HL-60 (cell line): ENCODE measurements at regions not wholly inside any gene's neighbourhood (a gene's known extent, or its start where the extent isn't known, plus 50 kb on each side); places are given as distances from the start of the nearest gene placed in this dataset.

ENCODE experiments used
- DNase-seq, 2 experiments: peaks; one replicate each; pipeline ENCODE4 v3.0.0-alpha.2; 2010 to 2020; ENCODE audit warnings: low read depth in 1 of 2, low spot score in 1 of 2
- H3K27ac ChIP-seq: fragments of 250-450 bp; sonication (Bioruptor Pico); replicated peaks from 2 replicates; pipeline ENCODE4 v1.5.1; 2020; ENCODE audit warnings: mild to moderate bottlenecking, moderate library complexity
- H3K27me3 ChIP-seq: fragments of 250-450 bp; sonication (Bioruptor Pico); 2 replicates; pipeline ENCODE4 v1.5.1; 2021; ENCODE audit warnings: mild to moderate bottlenecking, moderate library complexity; ENCODE audit not compliant: insufficient read depth, poor library complexity, severe bottlenecking
- H3K4me3 ChIP-seq: replicated peaks from 2 replicates; pipeline ENCODE4 v1.5.1; 2011; ENCODE audit warnings: mild to moderate bottlenecking, control low read depth, low read length; ENCODE audit not compliant: insufficient read depth
- CTCF ChIP-seq: IDR thresholded peaks from one replicate; pipeline ENCODE4 v1.5.1; 2011; ENCODE audit warnings: low read length, control low read depth, inconsistent platforms; ENCODE audit not compliant: insufficient read depth
- GABPA ChIP-seq: IDR thresholded peaks from 2 replicates; pipeline ENCODE4 v1.6.1; 2012; ENCODE audit warnings: low read depth
- POLR2AphosphoS5 ChIP-seq: IDR thresholded peaks from 2 replicates; pipeline ENCODE4 v1.6.1; 2012; ENCODE audit warnings: low read depth
- REST ChIP-seq: IDR thresholded peaks from 2 replicates; pipeline ENCODE4 v1.6.1; 2012; ENCODE audit warnings: low read depth; ENCODE audit not compliant: insufficient replicate concordance
- SPI1 ChIP-seq: IDR thresholded peaks from 2 replicates; pipeline ENCODE4 v1.6.1; 2012; ENCODE audit warnings: low read depth, mild to moderate bottlenecking, borderline replicate concordance

- Histone ChIP-seq H3K27me3 (no peaks in the 10 kb centered on the region), H3K4me3 (no peak overlapping the region), H3K27ac (no peak overlapping the region)
- TF ChIP-seq CTCF (no peak), REST (no peak), POLR2AphosphoS5 (no peak), SPI1 (no peak), GABPA (no peak)
- no peak for DNase-seq
These were observed 71.5 kb upstream of the IL12A start for GRCh38 chr3:159917141-159917540.

GRCh38 chr3:159919873-159920272 lies 68.8 kb upstream of the IL12A start:
- Histone ChIP-seq H3K4me3 (no peak overlapping the region), H3K27me3 (no peaks in the 10 kb centered on the region), H3K27ac (no peak overlapping the region)
- no peak for DNase-seq
- TF ChIP-seq POLR2AphosphoS5 (no peak), SPI1 (no peak), CTCF (no peak), REST (no peak), GABPA (no peak)

- no peak overlapping the region for H3K27ac ChIP-seq
- H3K27me3 ChIP-seq: no peaks in the 10 kb centered on the region
- H3K4me3 ChIP-seq: no peak overlapping the region
- DNase-seq: no peak
- TF ChIP-seq SPI1 (no peak), POLR2AphosphoS5 (no peak), GABPA (no peak)
These were observed 66.3 kb upstream of the IL12A start for GRCh38 chr3:159922193-159922840.

- Histone ChIP-seq H3K27ac (no peak overlapping the region), H3K27me3 (no peaks in the 10 kb centered on the region), H3K4me3 (no peak overlapping the region)
- no peak for TF ChIP-seq CTCF
- TF ChIP-seq GABPA: no peak
- no peak for TF ChIP-seq POLR2AphosphoS5
- TF ChIP-seq REST: no peak
- no peak for TF ChIP-seq SPI1
- DNase-seq: no peak
These were observed 65.7 kb upstream of the IL12A start for GRCh38 chr3:159922861-159923312.
